ENCODE measurements at regions not wholly inside any gene's neighbourhood (a gene's known extent, or its start where the extent isn't known, plus 50 kb on each side); places are given as distances from the start of the nearest gene placed in this dataset.

- DNase-seq (ENCODE audit: low read depth): no peak
Observed at GRCh38 chr1:193494368-193494767, 308.0 kb upstream of the B3GALT2 start.

GRCh38 chr1:193489191-193489590 lies 302.8 kb upstream of the B3GALT2 start:
- DNase-seq (ENCODE audit: low read depth): no peak

GRCh38 chr1:193487722-193488121 lies 301.3 kb upstream of the B3GALT2 start:
- no peak for DNase-seq (ENCODE audit: low read depth)

GRCh38 chr1:193486671-193487229 lies 300.3 kb upstream of the B3GALT2 start:
- no peak for DNase-seq (ENCODE audit: low read depth)

- DNase-seq (ENCODE audit: low read depth): no peak
Observed at GRCh38 chr1:193480755-193481154, 294.3 kb upstream of the B3GALT2 start.

- peak; percentile 32 for DNase-seq (ENCODE audit: low read depth)
Observed at GRCh38 chr1:193479187-193479586, 292.8 kb upstream of the B3GALT2 start.

- no peak for DNase-seq (ENCODE audit: low read depth)
Observed at GRCh38 chr1:193476748-193477147, 290.3 kb upstream of the B3GALT2 start.

GRCh38 chr1:193473932-193474331 lies 287.5 kb upstream of the B3GALT2 start:
- no peak for DNase-seq (ENCODE audit: low read depth)

GRCh38 chr1:193472838-193473398 lies 286.5 kb upstream of the B3GALT2 start:
- DNase-seq (ENCODE audit: low read depth): no peak

- DNase-seq (ENCODE audit: low read depth): no peak
Observed at GRCh38 chr1:193472430-193472829, 286.0 kb upstream of the B3GALT2 start.

GRCh38 chr1:193471981-193472380 lies 285.6 kb upstream of the B3GALT2 start:
- DNase-seq (ENCODE audit: low read depth): no peak

GRCh38 chr1:193463326-193463932 lies 277.0 kb upstream of the B3GALT2 start:
- no peak for DNase-seq (ENCODE audit: low read depth)

GRCh38 chr1:193462629-193463320 lies 276.4 kb upstream of the B3GALT2 start:
- no peak for DNase-seq (ENCODE audit: low read depth)

GRCh38 chr1:193458628-193459027 lies 272.2 kb upstream of the B3GALT2 start:
- DNase-seq (ENCODE audit: low read depth): no peak

- no peak for DNase-seq (ENCODE audit: low read depth)
Observed at GRCh38 chr1:193457676-193458075, 271.3 kb upstream of the B3GALT2 start.

GRCh38 chr1:193456811-193457280 lies 270.4 kb upstream of the B3GALT2 start:
- DNase-seq (ENCODE audit: low read depth): no peak

- DNase-seq (ENCODE audit: low read depth): no peak
Observed at GRCh38 chr1:193451606-193452005, 265.2 kb upstream of the B3GALT2 start.

- DNase-seq (ENCODE audit: low read depth): no peak
Observed at GRCh38 chr1:193451001-193451400, 264.6 kb upstream of the B3GALT2 start.

GRCh38 chr1:193448682-193449461 lies 262.5 kb upstream of the B3GALT2 start:
- no peak for DNase-seq (ENCODE audit: low read depth)

GRCh38 chr1:193443886-193444285 lies 257.5 kb upstream of the B3GALT2 start:
- no peak for DNase-seq (ENCODE audit: low read depth)

- no peak for DNase-seq (ENCODE audit: low read depth)
Observed at GRCh38 chr1:193438771-193439170, 252.4 kb upstream of the B3GALT2 start.

GRCh38 chr1:193438312-193438711 lies 251.9 kb upstream of the B3GALT2 start:
- no peak for DNase-seq (ENCODE audit: low read depth)

All from activated T-cell treated with anti-CD3 and anti-CD28 coated beads for 1 hour (primary cell).